Colonic mucosa (tissue), 4 donors: ENCODE measurements at regions not wholly inside any gene's neighbourhood (a gene's known extent, or its start where the extent isn't known, plus 50 kb on each side); places are given as distances from the start of the nearest gene placed in this dataset.

Experiments used
- DNase-seq: peaks from one replicate; pipeline ENCODE4 v3.0.0-alpha.2; 2020
- H3K27ac ChIP-seq: fragments of 200-600 bp; one replicate; pipeline ENCODE4 v1.8.0; 2021
- H3K27me3 ChIP-seq: fragments of 200-600 bp; one replicate; pipeline ENCODE4 v1.8.0; 2021
- H3K36me3 ChIP-seq: fragments of 200-600 bp; one replicate; pipeline ENCODE4 v1.8.0; 2021
- H3K4me1 ChIP-seq: fragments of 200-600 bp; one replicate; pipeline ENCODE4 v1.8.0; 2021; ENCODE audit warnings: mild to moderate bottlenecking
- H3K4me3 ChIP-seq: fragments of 200-600 bp; one replicate; pipeline ENCODE4 v1.8.0; 2021
- H3K9ac ChIP-seq, 2 donors: one replicate each; pipeline ENCODE4 v1.7.0; 2013; ENCODE audit warnings: control low read depth in 2 of 2, low read depth in 2 of 2, low read length in 2 of 2
- H3K9me3 ChIP-seq: fragments of 200-600 bp; one replicate; pipeline ENCODE4 v1.8.0; 2021
- intact Hi-C: fragments of 100-400 bp; cut with DNase I; formaldehyde crosslinking; loops from one replicate; pipeline ENCODE4 v1.14.1; 2022
- TF ChIP-seq, protein P1 (sequence below): fragments of 200-600 bp; IDR thresholded peaks from one replicate; pipeline ENCODE4 v1.8.0; 2022; ENCODE audit warnings: antibody characterized with exemption, mild to moderate bottlenecking
- donor health status: healthy.
- donor health status: DM: no; HTN: no; CAD: no.
- donor health status: DM: no; HTN: no; CAD: no.

DNA sequence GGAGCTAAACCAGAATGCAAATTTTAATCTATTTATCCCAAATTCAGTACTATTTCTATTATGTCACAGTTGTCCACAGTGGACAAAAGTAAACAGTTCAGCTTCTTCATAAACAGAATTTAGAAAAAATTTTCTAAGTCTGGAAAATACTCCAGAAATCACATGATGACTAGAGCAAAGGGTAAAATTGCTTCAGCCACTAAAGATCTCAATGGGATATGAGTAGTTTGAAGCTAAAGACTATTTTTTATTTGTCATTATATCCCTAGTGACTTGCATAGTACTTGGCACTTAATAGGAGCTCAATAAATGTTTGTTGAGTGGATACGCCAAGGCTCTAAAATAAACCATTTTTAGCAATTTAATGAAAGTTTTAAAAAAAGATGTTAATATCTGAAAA is 354.3 kb upstream of the AGTR1 start:
- no peak for DNase-seq
- H3K4me1 ChIP-seq: no peaks in the 10 kb centered on the region
- TF ChIP-seq, protein P1, sequence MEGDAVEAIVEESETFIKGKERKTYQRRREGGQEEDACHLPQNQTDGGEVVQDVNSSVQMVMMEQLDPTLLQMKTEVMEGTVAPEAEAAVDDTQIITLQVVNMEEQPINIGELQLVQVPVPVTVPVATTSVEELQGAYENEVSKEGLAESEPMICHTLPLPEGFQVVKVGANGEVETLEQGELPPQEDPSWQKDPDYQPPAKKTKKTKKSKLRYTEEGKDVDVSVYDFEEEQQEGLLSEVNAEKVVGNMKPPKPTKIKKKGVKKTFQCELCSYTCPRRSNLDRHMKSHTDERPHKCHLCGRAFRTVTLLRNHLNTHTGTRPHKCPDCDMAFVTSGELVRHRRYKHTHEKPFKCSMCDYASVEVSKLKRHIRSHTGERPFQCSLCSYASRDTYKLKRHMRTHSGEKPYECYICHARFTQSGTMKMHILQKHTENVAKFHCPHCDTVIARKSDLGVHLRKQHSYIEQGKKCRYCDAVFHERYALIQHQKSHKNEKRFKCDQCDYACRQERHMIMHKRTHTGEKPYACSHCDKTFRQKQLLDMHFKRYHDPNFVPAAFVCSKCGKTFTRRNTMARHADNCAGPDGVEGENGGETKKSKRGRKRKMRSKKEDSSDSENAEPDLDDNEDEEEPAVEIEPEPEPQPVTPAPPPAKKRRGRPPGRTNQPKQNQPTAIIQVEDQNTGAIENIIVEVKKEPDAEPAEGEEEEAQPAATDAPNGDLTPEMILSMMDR: no peak
- H3K27me3 ChIP-seq: no peaks in the 10 kb centered on the region
- no peak overlapping the region for H3K27ac ChIP-seq
- intact Hi-C loops: no loop called here
- no peaks in the 10 kb centered on the region for H3K9me3 ChIP-seq
- H3K36me3 ChIP-seq: no peaks in the 10 kb centered on the region
- H3K9ac ChIP-seq: no peak overlapping the region
- no peak overlapping the region for H3K4me3 ChIP-seq

DNA sequence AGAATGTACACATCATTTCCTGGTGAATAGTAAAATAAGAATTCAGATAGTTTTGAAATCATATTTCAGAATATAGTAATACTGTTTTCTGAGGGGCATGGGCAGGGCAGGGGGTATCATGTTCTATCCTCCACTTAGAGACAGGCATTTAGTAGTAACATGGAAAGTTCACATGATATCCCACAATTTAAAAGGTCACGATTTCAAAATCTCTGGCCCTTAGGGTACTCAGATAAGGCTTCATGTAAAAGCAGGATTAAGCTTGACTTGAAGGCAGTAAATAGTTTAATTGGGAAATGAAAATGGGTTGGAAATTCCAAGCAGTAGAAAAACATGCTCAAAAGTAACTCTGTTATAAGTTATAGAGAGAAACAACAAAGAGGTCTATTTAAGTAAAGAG is 353.2 kb upstream of the AGTR1 start:
- TF ChIP-seq, protein P1: no peak
- no peaks in the 10 kb centered on the region for H3K4me1 ChIP-seq
- H3K9me3 ChIP-seq: no peaks in the 10 kb centered on the region
- no peaks in the 10 kb centered on the region for H3K27me3 ChIP-seq
- no peak overlapping the region for H3K27ac ChIP-seq
- no peak overlapping the region for H3K4me3 ChIP-seq
- H3K9ac ChIP-seq: no peak overlapping the region
- intact Hi-C loops: no loop called here
- no peaks in the 10 kb centered on the region for H3K36me3 ChIP-seq
- no peak for DNase-seq

DNA sequence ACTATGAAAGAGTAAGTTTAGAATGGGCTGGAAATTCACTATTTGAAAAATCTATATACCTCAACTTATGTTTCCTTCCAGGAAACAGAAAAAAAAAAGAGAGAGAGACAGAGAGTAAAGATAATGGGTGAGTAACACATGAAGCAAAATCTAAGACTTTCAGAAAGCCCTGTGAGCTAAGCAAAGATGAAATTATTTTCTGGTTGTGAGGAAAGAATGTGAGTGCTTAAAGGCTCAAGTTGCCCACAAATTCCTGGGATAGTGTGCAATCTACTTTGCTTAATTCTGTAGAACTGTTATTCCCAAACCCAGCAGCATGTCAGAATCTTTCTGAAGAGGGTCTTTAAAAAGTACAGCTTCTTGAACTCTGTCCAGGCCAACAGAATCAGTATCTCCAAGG is 337.7 kb upstream of the AGTR1 start:
- intact Hi-C loops: no loop called here

DNA sequence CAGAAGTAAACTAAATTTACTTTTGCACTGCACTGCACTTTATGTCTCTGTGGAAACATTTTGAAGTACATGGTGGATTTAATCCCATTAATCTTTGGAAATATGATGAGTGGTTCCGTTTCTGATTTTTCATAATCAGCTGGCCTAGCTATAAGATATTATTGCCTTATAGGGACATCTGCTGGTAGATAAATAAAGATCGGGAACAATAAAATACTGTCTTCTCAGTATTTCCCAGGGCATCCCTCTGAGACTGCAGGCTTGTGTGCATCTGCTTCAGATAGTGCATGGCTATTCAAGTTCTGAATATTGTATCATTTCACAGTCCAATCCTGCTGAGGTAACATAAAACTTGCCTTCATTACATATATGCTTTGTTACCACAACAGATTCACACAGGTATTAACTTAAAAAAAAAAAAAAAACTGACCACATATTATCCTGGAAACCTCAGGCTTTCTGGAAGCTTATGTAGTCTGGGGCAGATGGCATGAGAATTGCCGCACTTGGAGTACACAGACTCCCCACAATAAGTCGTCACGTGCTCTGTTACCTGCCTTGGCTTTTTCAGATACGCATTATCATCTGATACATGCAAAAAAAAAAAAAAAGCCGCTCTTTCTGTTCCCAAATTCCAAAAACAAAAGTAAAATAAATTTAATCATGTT is 330.8 kb upstream of the AGTR1 start:
- no peak overlapping the region for H3K27ac ChIP-seq
- intact Hi-C loops: no loop called here
- TF ChIP-seq, protein P1: no peak
- H3K9ac ChIP-seq: no peak overlapping the region
- no peaks in the 10 kb centered on the region for H3K9me3 ChIP-seq
- no peak overlapping the region for H3K4me3 ChIP-seq
- no peak for DNase-seq
- H3K4me1 ChIP-seq: no peaks in the 10 kb centered on the region
- no peaks in the 10 kb centered on the region for H3K36me3 ChIP-seq
- H3K27me3 ChIP-seq: no peaks in the 10 kb centered on the region

More for the DNA sequence above, 337.7 kb upstream of the AGTR1 start:
- no peak for DNase-seq
- Histone ChIP-seq H3K27ac (no peak overlapping the region), H3K9me3 (no peaks in the 10 kb centered on the region), H3K4me3 (no peak overlapping the region), H3K27me3 (no peaks in the 10 kb centered on the region), H3K36me3 (no peaks in the 10 kb centered on the region), H3K4me1 (no peaks in the 10 kb centered on the region), H3K9ac (no peak overlapping the region)
- TF ChIP-seq, protein P1: no peak

DNA sequence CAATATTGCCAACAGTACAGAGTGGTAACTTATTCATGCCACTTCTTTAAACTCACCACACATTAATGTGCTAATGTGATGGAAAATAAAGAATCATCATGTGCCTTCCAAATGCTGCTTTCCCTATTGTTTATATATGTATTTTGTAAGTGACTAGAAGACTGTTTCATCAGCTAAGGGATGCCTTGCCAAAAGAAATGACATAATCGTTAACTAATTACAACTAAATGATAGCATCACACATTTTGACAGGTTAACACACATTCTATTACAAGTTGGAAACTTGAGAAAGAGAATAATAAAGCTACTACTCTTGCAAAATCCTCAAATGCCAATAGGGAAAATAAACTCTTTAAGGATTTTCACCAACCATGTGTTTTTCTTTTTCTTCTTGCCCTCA is 329.9 kb upstream of the AGTR1 start:
- no peak for DNase-seq
- Histone ChIP-seq H3K27me3 (no peaks in the 10 kb centered on the region), H3K36me3 (no peaks in the 10 kb centered on the region), H3K9ac (no peak overlapping the region), H3K4me3 (no peak overlapping the region), H3K9me3 (no peaks in the 10 kb centered on the region), H3K4me1 (no peaks in the 10 kb centered on the region), H3K27ac (no peak overlapping the region)
- intact Hi-C loops: no loop called here
- TF ChIP-seq, protein P1: no peak
